Activated T-cell treated with anti-CD3 and anti-CD28 coated beads for 48 hours (primary cell): ENCODE measurements at regions not wholly inside any gene's neighbourhood (a gene's known extent, or its start where the extent isn't known, plus 50 kb on each side); places are given as distances from the start of the nearest gene placed in this dataset.
"Not testable (repeated sequence)": the region's sequence is repeated elsewhere in the genome, so short reads cannot be mapped to it uniquely, and the experiment has no call there.

Experiments used
- DNase-seq: peaks from one replicate; pipeline ENCODE4 v3.0.0-alpha.2; 2020; ENCODE audit warnings: low read depth

GRCh38 chr1:213417846-213418245 is 366.8 kb downstream of the RPS6KC1 start:
- no peak for DNase-seq

GRCh38 chr1:213418268-213419071 is 367.4 kb downstream of the RPS6KC1 start:
- no peak for DNase-seq

- no peak for DNase-seq
Observed at GRCh38 chr1:213419401-213420030, 368.5 kb downstream of the RPS6KC1 start.

GRCh38 chr1:213421178-213421577 is 370.1 kb downstream of the RPS6KC1 start:
- not testable (repeated sequence) for DNase-seq

- no peak for DNase-seq
Observed at GRCh38 chr1:213423041-213423440, 372.0 kb downstream of the RPS6KC1 start.

- no peak for DNase-seq
Observed at GRCh38 chr1:213423605-213424004, 372.6 kb downstream of the RPS6KC1 start.

GRCh38 chr1:213425376-213426030 is 374.5 kb downstream of the RPS6KC1 start:
- no peak for DNase-seq

GRCh38 chr1:213429642-213430041 is 378.6 kb downstream of the RPS6KC1 start:
- DNase-seq = no peak

- DNase-seq = no peak
Observed at GRCh38 chr1:213435715-213436114, 384.7 kb downstream of the RPS6KC1 start.

- no peak for DNase-seq
Observed at GRCh38 chr1:213438339-213438738, 387.3 kb downstream of the RPS6KC1 start.

- DNase-seq = no peak
Observed at GRCh38 chr1:213439703-213440102, 388.7 kb downstream of the RPS6KC1 start.

GRCh38 chr1:213440766-213441165 is 389.7 kb downstream of the RPS6KC1 start:
- no peak for DNase-seq

GRCh38 chr1:213443415-213443814 is 392.4 kb downstream of the RPS6KC1 start:
- DNase-seq = no peak

- DNase-seq = no peak
Observed at GRCh38 chr1:213444224-213444623, 393.2 kb downstream of the RPS6KC1 start.

- no peak for DNase-seq
Observed at GRCh38 chr1:213446496-213446895, 395.5 kb downstream of the RPS6KC1 start.

- no peak for DNase-seq
Observed at GRCh38 chr1:213448360-213448759, 397.3 kb downstream of the RPS6KC1 start.

- no peak for DNase-seq
Observed at GRCh38 chr1:213448776-213449175, 397.7 kb downstream of the RPS6KC1 start.

- DNase-seq = no peak
Observed at GRCh38 chr1:213452501-213452900, 401.5 kb downstream of the RPS6KC1 start.

- DNase-seq = no peak
Observed at GRCh38 chr1:213457186-213457585, 406.1 kb downstream of the RPS6KC1 start.

GRCh38 chr1:213457733-213458132 is 406.7 kb downstream of the RPS6KC1 start:
- DNase-seq = no peak

- not testable (repeated sequence) for DNase-seq
Observed at GRCh38 chr1:213462374-213462773, 411.3 kb downstream of the RPS6KC1 start.

GRCh38 chr1:213464786-213465460 is 413.9 kb downstream of the RPS6KC1 start:
- DNase-seq = no peak
